Keratinocyte (primary cell): ENCODE measurements at regions not wholly inside any gene's neighbourhood (a gene's known extent, or its start where the extent isn't known, plus 50 kb on each side); places are given as distances from the start of the nearest gene placed in this dataset.

Experiments
- DNase-seq: peaks from one replicate; pipeline ENCODE4 v3.0.0-alpha.2; 2011; ENCODE audit warnings: low read depth, missing footprints, low spot score
- FAIRE-seq: peaks from 2 replicates; lab custom pipeline; 2011; peaks lifted over from hg19 to GRCh38; lab: Jason Lieb, UNC
- H2AFZ ChIP-seq: 2 replicates; pipeline ENCODE4 v1.6.0; 2012; ENCODE audit warnings: low read length, control low read depth, inconsistent platforms; ENCODE audit not compliant: control insufficient read depth
- H3K27ac ChIP-seq: 2 replicates; pipeline ENCODE4 v1.5.1; 2011; ENCODE audit warnings: low read length; ENCODE audit not compliant: control insufficient read depth, insufficient read depth
- H3K27me3 ChIP-seq: 3 replicates; pipeline ENCODE4 v1.6.0; 2011; ENCODE audit warnings: low read length; ENCODE audit not compliant: control insufficient read depth, insufficient read depth; ENCODE audit errors: extremely low read depth
- H3K36me3 ChIP-seq, 2 experiments: 2 replicates in 1 of 2; 3 replicates in 1 of 2; pipeline ENCODE4 v1.5.1; 2011; ENCODE audit warnings: low read length in 2 of 2, mild to moderate bottlenecking in 1 of 2; ENCODE audit not compliant: control insufficient read depth in 2 of 2, insufficient read depth in 2 of 2; ENCODE audit errors: extremely low read depth in 1 of 2
- H3K4me1 ChIP-seq: 3 replicates; pipeline ENCODE4 v1.5.1; 2011; ENCODE audit warnings: low read length; ENCODE audit not compliant: control insufficient read depth, insufficient read depth; ENCODE audit errors: extremely low read depth
- H3K4me2 ChIP-seq: 3 replicates; pipeline ENCODE4 v1.6.0; 2011; ENCODE audit warnings: low read depth, low read length; ENCODE audit not compliant: control insufficient read depth, insufficient read depth; ENCODE audit errors: extremely low read depth
- H3K4me3 ChIP-seq, 3 experiments: fragments of 200-600 bp in 1 of 3; sonication (generic) in 1 of 3; 2 replicates in 2 of 3; 3 replicates in 1 of 3; pipeline ENCODE4 v1.5.1; 2011 to 2016; ENCODE audit warnings: low read length in 3 of 3, mild to moderate bottlenecking in 3 of 3, control low read depth in 2 of 3, inconsistent platforms in 1 of 3, low read depth in 1 of 3, mixed read lengths in 1 of 3, mixed run types in 1 of 3, moderate library complexity in 1 of 3; ENCODE audit not compliant: control insufficient read depth in 2 of 3, insufficient read depth in 2 of 3; ENCODE audit errors: extremely low read depth in 1 of 3
- H3K79me2 ChIP-seq: 2 replicates; pipeline ENCODE4 v1.6.0; 2012; ENCODE audit warnings: low read length; ENCODE audit not compliant: control insufficient read depth, insufficient read depth
- H3K9ac ChIP-seq: 3 replicates; pipeline ENCODE4 v1.6.0; 2011; ENCODE audit warnings: low read length; ENCODE audit not compliant: control insufficient read depth, insufficient read depth; ENCODE audit errors: extremely low read depth
- H3K9me1 ChIP-seq: 3 replicates; pipeline ENCODE4 v1.6.0; 2011; ENCODE audit warnings: low read length; ENCODE audit not compliant: control insufficient read depth, insufficient read depth; ENCODE audit errors: extremely low read depth
- H3K9me3 ChIP-seq: 2 replicates; pipeline ENCODE4 v1.5.1; 2012; ENCODE audit warnings: low read depth, low read length; ENCODE audit not compliant: control insufficient read depth
- H4K20me1 ChIP-seq: 3 replicates; pipeline ENCODE4 v1.6.0; 2011; ENCODE audit warnings: low read length; ENCODE audit not compliant: control insufficient read depth, insufficient read depth; ENCODE audit errors: extremely low read depth
- EZH2 ChIP-seq: IDR thresholded peaks from one replicate; pipeline ENCODE4 v1.6.1; 2012; ENCODE audit warnings: inconsistent platforms, mild to moderate bottlenecking, low read length, moderate library complexity
- dilution Hi-C: fragments of 300-500 bp; cut with MboI; formaldehyde crosslinking; loops from one replicate; pipeline ENCODE4 v1.7.0; 2020; ENCODE audit warnings: low sequenced_read_pairs; ENCODE audit not compliant: extremely low pct_ligation_motif_present
- TF ChIP-seq, protein P1 (sequence below), 3 experiments: IDR thresholded peaks in 1 of 3; conservative IDR thresholded peaks in 1 of 3; optimal IDR thresholded peaks in 1 of 3; 2 replicates in 2 of 3; 3 replicates in 1 of 3; pipeline versions ENCODE3 to v1.5.1; 2011; ENCODE audit warnings: low read length in 3 of 3, mild to moderate bottlenecking in 3 of 3, moderate library complexity in 2 of 3, control low read depth in 1 of 3, inconsistent platforms in 1 of 3; ENCODE audit not compliant: insufficient read depth in 2 of 3; ENCODE audit errors: extremely low read depth in 1 of 3

DNA sequence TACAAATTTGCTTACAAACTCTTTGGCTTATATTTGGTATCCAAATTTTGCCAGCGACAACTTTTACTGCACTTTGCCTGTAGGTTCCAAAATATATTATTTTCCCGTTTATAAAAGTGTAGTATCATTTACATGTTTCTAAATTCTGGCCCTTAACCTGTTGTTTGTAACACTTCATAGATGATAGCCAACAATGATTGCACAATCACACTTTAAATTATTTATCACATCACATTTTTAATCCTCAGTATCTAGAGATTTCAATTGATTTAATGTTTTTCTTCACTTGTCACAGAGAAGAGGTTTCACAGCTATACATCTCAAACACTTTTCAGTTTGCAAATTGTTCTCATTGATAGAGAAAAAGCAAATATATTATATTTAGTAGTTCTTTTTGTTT is 1151.2 kb upstream of the EYS start:
- dilution Hi-C loops: no loop called here
- Histone ChIP-seq H2AFZ (no peak overlapping the region), H3K4me1 (no peaks in the 10 kb centered on the region), H3K4me3 (no peak overlapping the region), H4K20me1 (no peaks in the 10 kb centered on the region), H3K27ac (no peak overlapping the region), H3K9ac (no peak overlapping the region), H3K27me3 (no peaks in the 10 kb centered on the region), H3K79me2 (no peaks in the 10 kb centered on the region), H3K9me1 (no peaks in the 10 kb centered on the region), H3K4me2 (no peak overlapping the region), H3K36me3 (no peaks in the 10 kb centered on the region), H3K9me3 (no peaks in the 10 kb centered on the region)
- TF ChIP-seq EZH2: no peak
- TF ChIP-seq, protein P1, sequence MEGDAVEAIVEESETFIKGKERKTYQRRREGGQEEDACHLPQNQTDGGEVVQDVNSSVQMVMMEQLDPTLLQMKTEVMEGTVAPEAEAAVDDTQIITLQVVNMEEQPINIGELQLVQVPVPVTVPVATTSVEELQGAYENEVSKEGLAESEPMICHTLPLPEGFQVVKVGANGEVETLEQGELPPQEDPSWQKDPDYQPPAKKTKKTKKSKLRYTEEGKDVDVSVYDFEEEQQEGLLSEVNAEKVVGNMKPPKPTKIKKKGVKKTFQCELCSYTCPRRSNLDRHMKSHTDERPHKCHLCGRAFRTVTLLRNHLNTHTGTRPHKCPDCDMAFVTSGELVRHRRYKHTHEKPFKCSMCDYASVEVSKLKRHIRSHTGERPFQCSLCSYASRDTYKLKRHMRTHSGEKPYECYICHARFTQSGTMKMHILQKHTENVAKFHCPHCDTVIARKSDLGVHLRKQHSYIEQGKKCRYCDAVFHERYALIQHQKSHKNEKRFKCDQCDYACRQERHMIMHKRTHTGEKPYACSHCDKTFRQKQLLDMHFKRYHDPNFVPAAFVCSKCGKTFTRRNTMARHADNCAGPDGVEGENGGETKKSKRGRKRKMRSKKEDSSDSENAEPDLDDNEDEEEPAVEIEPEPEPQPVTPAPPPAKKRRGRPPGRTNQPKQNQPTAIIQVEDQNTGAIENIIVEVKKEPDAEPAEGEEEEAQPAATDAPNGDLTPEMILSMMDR (optimal IDR thresholded peaks at IDR 0.05 in 1 of 3, IDR thresholded peaks at IDR 0.05 in 1 of 3, conservative IDR thresholded peaks at IDR 0.05 in 1 of 3; ENCODE audit: extremely low read depth in 1 of 3, insufficient read depth in 2 of 3, low read length in 3 of 3): no peak
- FAIRE-seq (no peak), DNase-seq (no peak)

DNA sequence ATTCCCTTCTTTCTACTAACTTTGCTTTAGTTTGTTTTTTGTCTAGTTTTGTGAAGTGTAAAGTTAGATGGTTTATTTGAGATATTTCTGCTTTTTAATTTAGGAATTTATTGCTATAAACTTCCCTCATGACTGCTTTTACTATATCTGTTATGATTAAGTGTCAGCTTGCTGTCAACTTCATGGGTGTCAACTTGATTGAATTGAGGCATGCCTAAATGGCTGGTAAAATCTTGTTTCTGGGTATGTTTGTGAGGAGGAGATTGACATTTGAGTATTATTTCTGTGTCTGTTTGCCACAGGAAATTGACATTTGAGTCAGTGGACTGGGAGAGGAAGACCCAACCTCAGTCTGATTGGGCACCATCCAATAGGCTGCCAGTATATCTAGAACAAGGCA is 1147.0 kb upstream of the EYS start:
- H3K36me3 ChIP-seq: no peaks in the 10 kb centered on the region
- no peak overlapping the region for H3K27ac ChIP-seq
- no peak overlapping the region for H3K9ac ChIP-seq
- no peak overlapping the region for H2AFZ ChIP-seq
- H3K27me3 ChIP-seq: no peaks in the 10 kb centered on the region
- no peaks in the 10 kb centered on the region for H3K79me2 ChIP-seq
- DNase-seq (no peak), FAIRE-seq (no peak)
- no peak overlapping the region for H3K4me3 ChIP-seq
- no peaks in the 10 kb centered on the region for H3K9me3 ChIP-seq
- dilution Hi-C loops: no loop called here
- H3K9me1 ChIP-seq: no peaks in the 10 kb centered on the region
- no peaks in the 10 kb centered on the region for H4K20me1 ChIP-seq
- H3K4me2 ChIP-seq: no peak overlapping the region
- H3K4me1 ChIP-seq: no peaks in the 10 kb centered on the region
- TF ChIP-seq, protein P1 (optimal IDR thresholded peaks at IDR 0.05 in 1 of 3, IDR thresholded peaks at IDR 0.05 in 1 of 3, conservative IDR thresholded peaks at IDR 0.05 in 1 of 3; ENCODE audit: extremely low read depth in 1 of 3, insufficient read depth in 2 of 3, low read length in 3 of 3): no peak
- TF ChIP-seq EZH2: no peak
